Transverse colon (tissue), 4 donors: ENCODE measurements at regions not wholly inside any gene's neighbourhood (a gene's known extent, or its start where the extent isn't known, plus 50 kb on each side); places are given as distances from the start of the nearest gene placed in this dataset.
"Not testable (repeated sequence)": the region's sequence is repeated elsewhere in the genome, so short reads cannot be mapped to it uniquely, and the experiment has no call there.

Source experiments
- DNase-seq: peaks from one replicate; pipeline ENCODE4 v3.0.0-alpha.2; 2019
- H3K27ac ChIP-seq, 4 donors: fragments of 200-600 bp; sonication (generic); 2 replicates each; pipeline ENCODE4 v1.5.1; 2016 to 2018; ENCODE audit warnings: inconsistent platforms in 4 of 4
- H3K27me3 ChIP-seq: fragments of 200-600 bp; sonication (generic); 2 replicates; pipeline ENCODE4 v1.5.1; 2017; ENCODE audit warnings: inconsistent platforms
- H3K36me3 ChIP-seq, 4 donors: fragments of 200-600 bp; sonication (generic); 2 replicates each; pipeline ENCODE4 v1.5.1; 2017 to 2019; ENCODE audit warnings: inconsistent platforms in 4 of 4
- H3K4me1 ChIP-seq, 4 donors: fragments of 200-600 bp; sonication (generic); 2 replicates each; pipeline ENCODE4 v1.5.1; 2017 to 2020; ENCODE audit warnings: inconsistent platforms in 4 of 4
- H3K4me3 ChIP-seq, 4 donors: fragments of 200-600 bp; sonication (generic); 1 replicate in 1 of 4; 2 replicates in 3 of 4; pipeline versions ENCODE4 v1.5.1 to v1.6.1; 2017 to 2019; ENCODE audit warnings: inconsistent platforms in 4 of 4
- H3K9me3 ChIP-seq, 2 donors: fragments of 200-600 bp; sonication (generic); 2 replicates each; pipeline ENCODE4 v1.5.1; 2017 to 2019; ENCODE audit warnings: inconsistent platforms in 2 of 2
- EP300 ChIP-seq: sonication (generic); formaldehyde crosslinking; IDR thresholded peaks from one replicate; pipeline ENCODE4 v1.6.1; 2017; ENCODE audit warnings: antibody characterized with exemption, low read depth
- POLR2A ChIP-seq: fragments of 450-650 bp; IDR thresholded peaks from one replicate; pipeline ENCODE4 v1.6.1; 2016; ENCODE audit warnings: antibody characterized with exemption, mild to moderate bottlenecking, moderate library complexity
- POLR2AphosphoS5 ChIP-seq, 3 donors: sonication (generic); formaldehyde crosslinking; IDR thresholded peaks; one replicate each; pipeline ENCODE4 v1.6.1; 2016; ENCODE audit warnings: antibody characterized with exemption in 3 of 3
- WGBS, 2 donors: methylation state at CpG; one replicate each; pipeline ENCODE4 v1.1.5; 2018; ENCODE audit warnings: low coverage in 1 of 2; 5-methylcytosine and 5-hydroxymethylcytosine counted together
- in situ Hi-C, 4 donors: fragments of 200-750 bp; cut with MboI; loops; one replicate each; pipeline versions ENCODE4 v1.15.0 to v1.15.1; 2017; ENCODE audit warnings: low sequenced_read_pairs in 3 of 4, low pct_ligation_motif_present in 1 of 4, low pct_unique_long_range_greater_than_20kb in 1 of 4
- intact Hi-C: fragments of 100-400 bp; cut with DNase I; formaldehyde crosslinking; loops from one replicate; pipeline ENCODE4 v1.15.1; 2023; ENCODE audit warnings: low total_unique reads
- TF ChIP-seq, protein P1 (sequence below), 5 experiments: fragments of 200-600 bp in 3 of 5; fragments of 450-650 bp in 2 of 5; sonication (generic) in 3 of 5; IDR thresholded peaks; 1 replicate in 2 of 5; 2 replicates in 3 of 5; pipeline ENCODE4 v1.5.1; 2016 to 2017; ENCODE audit warnings: antibody characterized with exemption in 5 of 5, inconsistent platforms in 3 of 5, mild to moderate bottlenecking in 2 of 5, moderate library complexity in 1 of 5

DNA sequence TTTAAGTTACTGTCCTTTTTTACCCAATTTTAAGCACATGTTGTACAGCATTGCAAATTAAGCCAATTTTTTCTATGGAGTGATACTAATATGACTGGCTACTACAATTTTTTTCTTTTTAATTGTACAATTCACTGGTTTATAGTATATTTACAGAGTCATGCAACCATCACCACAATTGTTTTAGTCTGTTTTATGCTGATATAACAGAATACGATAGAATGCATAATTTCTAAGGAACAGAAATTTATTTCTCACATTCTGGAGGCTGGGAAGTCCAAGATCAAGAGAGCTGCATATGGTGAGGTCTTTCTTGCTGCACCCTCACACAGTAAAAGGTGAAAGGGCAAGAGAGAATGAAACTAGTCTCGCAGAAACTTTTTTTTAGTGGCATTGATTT, 125.3 kb downstream of the GLUD2 start:
- no peak for DNase-seq
- intact Hi-C loops, result no loop called here
- Histone ChIP-seq H3K9me3 (no peaks in the 10 kb centered on the region), H3K4me3 (no peak overlapping the region), H3K4me1 (no peaks in the 10 kb centered on the region), H3K27me3 (no peaks in the 10 kb centered on the region), H3K36me3 (no peaks in the 10 kb centered on the region), H3K27ac (no peak overlapping the region)
- TF ChIP-seq POLR2A (no peak), EP300 (no peak), POLR2AphosphoS5 (IDR thresholded peaks at IDR 0.05) (no peak)
- TF ChIP-seq, protein P1, sequence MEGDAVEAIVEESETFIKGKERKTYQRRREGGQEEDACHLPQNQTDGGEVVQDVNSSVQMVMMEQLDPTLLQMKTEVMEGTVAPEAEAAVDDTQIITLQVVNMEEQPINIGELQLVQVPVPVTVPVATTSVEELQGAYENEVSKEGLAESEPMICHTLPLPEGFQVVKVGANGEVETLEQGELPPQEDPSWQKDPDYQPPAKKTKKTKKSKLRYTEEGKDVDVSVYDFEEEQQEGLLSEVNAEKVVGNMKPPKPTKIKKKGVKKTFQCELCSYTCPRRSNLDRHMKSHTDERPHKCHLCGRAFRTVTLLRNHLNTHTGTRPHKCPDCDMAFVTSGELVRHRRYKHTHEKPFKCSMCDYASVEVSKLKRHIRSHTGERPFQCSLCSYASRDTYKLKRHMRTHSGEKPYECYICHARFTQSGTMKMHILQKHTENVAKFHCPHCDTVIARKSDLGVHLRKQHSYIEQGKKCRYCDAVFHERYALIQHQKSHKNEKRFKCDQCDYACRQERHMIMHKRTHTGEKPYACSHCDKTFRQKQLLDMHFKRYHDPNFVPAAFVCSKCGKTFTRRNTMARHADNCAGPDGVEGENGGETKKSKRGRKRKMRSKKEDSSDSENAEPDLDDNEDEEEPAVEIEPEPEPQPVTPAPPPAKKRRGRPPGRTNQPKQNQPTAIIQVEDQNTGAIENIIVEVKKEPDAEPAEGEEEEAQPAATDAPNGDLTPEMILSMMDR (IDR thresholded peaks at IDR 0.05), result no peak
- WGBS, 2 donors, result 72 to 100% methylated on average over 1 to 2 of the region's 2 CpGs
- in situ Hi-C loops, result no loop called here

DNA sequence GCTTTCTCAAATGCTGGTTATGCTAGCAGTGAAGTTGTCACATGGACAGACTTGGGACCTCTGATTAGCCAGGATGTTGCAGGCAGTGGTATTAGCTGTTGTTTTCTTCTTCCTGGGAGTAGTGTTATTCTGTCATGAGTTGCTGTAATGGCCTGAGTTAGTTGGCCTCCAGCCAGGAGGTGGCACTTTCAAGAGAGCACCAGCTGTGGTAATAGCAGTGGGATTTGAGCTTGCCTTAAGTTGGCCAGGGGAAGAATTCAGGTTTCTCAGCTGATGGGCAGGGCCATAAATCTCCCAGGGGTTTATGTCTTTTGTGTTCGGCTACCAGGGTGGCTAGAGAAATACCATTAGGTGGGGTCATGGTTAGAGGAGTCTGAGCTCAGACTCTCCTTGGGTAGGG, 132.6 kb downstream of the GLUD2 start:
- H3K9me3 ChIP-seq, result no peaks in the 10 kb centered on the region
- H3K36me3 ChIP-seq, result no peaks in the 10 kb centered on the region
- TF ChIP-seq POLR2A (no peak), POLR2AphosphoS5 (IDR thresholded peaks at IDR 0.05) (no peak), EP300 (no peak)
- TF ChIP-seq, protein P1 (IDR thresholded peaks at IDR 0.05), result no peak
- intact Hi-C loops (no loop called here), in situ Hi-C loops (no loop called here)
- WGBS, 2 donors, result 25% methylated on average over 1 of the region's 1 CpG; no CpG with 5 or more reads in 1 of the 2 donors
- DNase-seq, result no peak
- no peaks in the 10 kb centered on the region for H3K4me1 ChIP-seq
- no peak overlapping the region for H3K27ac ChIP-seq
- no peak overlapping the region for H3K4me3 ChIP-seq
- H3K27me3 ChIP-seq, result no peaks in the 10 kb centered on the region

DNA sequence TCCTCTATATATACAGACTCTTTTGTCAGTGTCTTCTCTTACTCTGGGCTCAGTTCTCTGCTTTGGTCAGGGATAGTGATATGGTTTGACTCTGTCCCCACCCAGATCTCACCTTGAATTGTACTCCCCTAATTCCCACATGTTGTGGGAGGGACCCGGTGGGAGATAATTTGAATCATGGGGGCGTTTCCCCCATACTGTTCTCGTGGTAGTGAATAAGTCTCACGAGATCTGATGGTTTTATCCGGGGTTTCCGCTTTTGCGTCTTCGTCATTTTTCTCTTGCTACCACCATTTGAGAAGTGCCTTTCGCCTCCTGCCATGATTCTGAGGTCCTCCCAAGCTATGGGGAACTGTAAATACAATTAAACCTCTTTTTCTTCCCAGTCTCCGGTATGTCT, 144.4 kb downstream of the GLUD2 start:
- in situ Hi-C loops (no loop called here), intact Hi-C loops (no loop called here)
- Histone ChIP-seq H3K27ac (no peak overlapping the region), H3K36me3 (no peaks in the 10 kb centered on the region), H3K4me3 (no peak overlapping the region), H3K4me1 (no peaks in the 10 kb centered on the region), H3K9me3 (no peaks in the 10 kb centered on the region), H3K27me3 (no peaks in the 10 kb centered on the region)
- TF ChIP-seq POLR2A (no peak), POLR2AphosphoS5 (IDR thresholded peaks at IDR 0.05) (no peak), EP300 (no peak)
- TF ChIP-seq, protein P1 (IDR thresholded peaks at IDR 0.05), result no peak
- DNase-seq, result no peak
- 84% methylated on average over 10 of the region's 10 CpGs; no CpG with 5 or more reads in 1 of the 2 donors for WGBS, 2 donors

DNA sequence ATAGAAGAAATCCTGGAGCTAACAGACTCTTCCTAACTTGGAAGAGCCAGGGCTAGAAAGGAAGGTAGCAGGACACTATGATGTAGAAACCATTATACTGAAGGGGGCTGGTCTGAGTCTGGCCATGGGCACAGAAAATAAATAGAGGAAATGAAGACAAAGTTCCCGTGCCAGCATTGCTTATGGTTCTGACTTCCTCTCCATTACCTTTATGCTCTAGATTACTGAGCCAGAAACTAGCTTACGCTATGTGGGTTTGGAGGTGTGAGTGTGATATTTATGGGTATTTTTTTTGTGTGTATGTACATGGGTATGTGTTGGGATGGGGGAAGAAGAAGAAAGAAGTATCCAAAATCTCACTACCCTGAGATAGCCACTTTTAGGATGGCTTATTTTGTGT, 148.3 kb downstream of the GLUD2 start:
- in situ Hi-C loops, result no loop called here
- H3K27ac ChIP-seq, result no peak overlapping the region
- no peak for DNase-seq
- WGBS, 2 donors, result 80 to 83% methylated on average over 1 to 2 of the region's 2 CpGs
- intact Hi-C loops, result no loop called here
- H3K4me1 ChIP-seq, result no peaks in the 10 kb centered on the region
- no peaks in the 10 kb centered on the region for H3K9me3 ChIP-seq
- TF ChIP-seq EP300, result no peak
- no peak for TF ChIP-seq POLR2AphosphoS5 (IDR thresholded peaks at IDR 0.05)
- TF ChIP-seq POLR2A, result no peak
- TF ChIP-seq, protein P1 (IDR thresholded peaks at IDR 0.05), result no peak
- no peak overlapping the region for H3K4me3 ChIP-seq
- no peaks in the 10 kb centered on the region for H3K36me3 ChIP-seq
- H3K27me3 ChIP-seq, result no peaks in the 10 kb centered on the region

DNA sequence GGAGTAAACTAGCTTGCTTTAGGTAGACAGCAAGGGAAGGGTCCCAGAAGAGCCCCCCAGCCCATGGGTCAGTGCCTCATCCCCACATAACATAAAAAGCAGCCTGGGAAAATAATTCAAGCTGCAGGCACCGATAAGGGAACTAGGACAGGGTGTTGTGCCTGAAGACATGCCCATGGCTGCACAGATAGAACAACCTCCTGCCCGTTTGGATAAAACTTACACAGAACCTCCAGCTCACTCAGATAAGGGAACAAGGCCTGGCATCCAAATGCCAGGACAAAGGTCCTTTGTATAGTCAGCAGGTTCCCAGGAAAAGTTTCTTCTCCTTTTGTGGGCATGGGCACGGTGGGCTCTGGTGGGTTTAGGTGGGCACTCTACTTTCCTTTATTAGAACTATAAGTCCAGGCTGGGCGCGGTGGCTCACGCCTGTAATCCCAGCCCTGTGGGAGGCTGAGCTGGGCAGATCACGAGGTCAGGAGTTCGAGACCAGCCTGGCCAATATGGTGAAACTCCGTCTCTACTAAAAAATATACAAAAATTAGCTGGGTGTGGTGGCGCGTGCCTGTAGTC, 149.5 kb downstream of the GLUD2 start:
- H3K27me3 ChIP-seq, H3K9me3 ChIP-seq, DNase-seq, H3K36me3 ChIP-seq, H3K4me1 ChIP-seq, H3K27ac ChIP-seq, in situ Hi-C loops, intact Hi-C loops, H3K4me3 ChIP-seq: not testable (repeated sequence)
- WGBS, 2 donors, result 80% methylated on average over 11 of the region's 11 CpGs; no CpG with 5 or more reads in 1 of the 2 donors
